Hypothalamus (tissue), 51 donors: ENCODE measurements at regions not wholly inside any gene's neighbourhood (a gene's known extent, or its start where the extent isn't known, plus 50 kb on each side); places are given as distances from the start of the nearest gene placed in this dataset.
A peak's percentile ranks its signal among the peaks of the same experiment; 100 is the strongest.
"Not testable (repeated sequence)": the region's sequence is repeated elsewhere in the genome, so short reads cannot be mapped to it uniquely, and the experiment has no call there.

Experiments
- DNase-seq, 51 donors: peaks; one replicate each; lab custom pipeline; 2025; lab: John Stamatoyannopoulos, UW

- no peak for DNase-seq
Observed at GRCh38 chr13:74555651-74556420, 421.6 kb upstream of the KLF12 start.

GRCh38 chr13:74555276-74555625 lies 421.0 kb upstream of the KLF12 start:
- DNase-seq: no peak

- no peak for DNase-seq
Observed at GRCh38 chr13:74554569-74555275, 420.5 kb upstream of the KLF12 start.

- DNase-seq: no peak
Observed at GRCh38 chr13:74550039-74550438, 415.8 kb upstream of the KLF12 start.

GRCh38 chr13:74536649-74537048 lies 402.4 kb upstream of the KLF12 start:
- not testable (repeated sequence) for DNase-seq

GRCh38 chr13:74533226-74533625 lies 399.0 kb upstream of the KLF12 start:
- no peak for DNase-seq

- DNase-seq: no peak
Observed at GRCh38 chr13:74530011-74530410, 395.8 kb upstream of the KLF12 start.

- DNase-seq: no peak
Observed at GRCh38 chr13:74528734-74529513, 394.7 kb upstream of the KLF12 start.

GRCh38 chr13:74523057-74523456 lies 388.9 kb upstream of the KLF12 start:
- no peak for DNase-seq

GRCh38 chr13:74511523-74511922 lies 377.3 kb upstream of the KLF12 start:
- DNase-seq: no peak

GRCh38 chr13:74487091-74487722 lies 353.0 kb upstream of the KLF12 start:
- DNase-seq: no peak

GRCh38 chr13:74485757-74486156 lies 351.6 kb upstream of the KLF12 start:
- DNase-seq: no peak

- no peak for DNase-seq
Observed at GRCh38 chr13:74479124-74479523, 344.9 kb upstream of the KLF12 start.

- DNase-seq: no peak
Observed at GRCh38 chr13:74476788-74477187, 342.6 kb upstream of the KLF12 start.

GRCh38 chr13:74476365-74476764 lies 342.2 kb upstream of the KLF12 start:
- DNase-seq: no peak

GRCh38 chr13:74466864-74467263 lies 332.7 kb upstream of the KLF12 start:
- no peak for DNase-seq

- no peak for DNase-seq
Observed at GRCh38 chr13:74466020-74466419, 331.8 kb upstream of the KLF12 start.

- no peak for DNase-seq
Observed at GRCh38 chr13:74465271-74465670, 331.1 kb upstream of the KLF12 start.

- peak in 5 of 51 donors; percentile 0 to 4 (median 1) for DNase-seq
Observed at GRCh38 chr13:74464670-74465069, 330.5 kb upstream of the KLF12 start.

- no peak for DNase-seq
Observed at GRCh38 chr13:74461011-74461410, 326.8 kb upstream of the KLF12 start.

GRCh38 chr13:74452881-74453280 lies 318.7 kb upstream of the KLF12 start:
- DNase-seq: no peak
